ENCODE measurements at regions not wholly inside any gene's neighbourhood (a gene's known extent, or its start where the extent isn't known, plus 50 kb on each side); places are given as distances from the start of the nearest gene placed in this dataset.
"Not testable (repeated sequence)": the region's sequence is repeated elsewhere in the genome, so short reads cannot be mapped to it uniquely, and the experiment has no call there.

DNA sequence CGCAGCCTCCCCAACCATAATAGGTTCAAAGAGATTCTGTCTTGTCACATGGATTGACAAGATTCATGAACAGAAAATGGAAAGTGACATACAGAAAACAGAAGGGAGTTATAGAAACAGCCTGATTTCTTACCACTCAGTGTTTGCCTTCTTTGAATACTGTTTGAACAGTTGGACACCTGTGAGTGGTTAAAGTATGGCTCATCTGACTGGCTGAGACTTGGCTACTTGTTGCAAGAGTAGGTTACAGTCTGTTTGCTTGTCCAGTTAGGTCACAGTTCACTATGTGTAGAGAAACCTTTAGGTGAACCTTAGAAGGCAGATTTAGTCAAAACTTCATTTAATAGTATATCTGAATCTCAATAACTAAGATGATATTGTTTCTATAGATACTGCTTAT is 1003.9 kb upstream of the EPHA6 start:
- Histone ChIP-seq H3K27me3 (replicated peaks; ENCODE audit: control insufficient read depth, insufficient read depth, low read length) (no peaks in the 10 kb centered on the region), H3K36me3 (ENCODE audit: control insufficient read depth, insufficient read depth, low read length) (no peaks in the 10 kb centered on the region), H3K4me3 (replicated peaks; ENCODE audit: low read depth, low read length) (no peak overlapping the region)
- TF ChIP-seq, protein P1, sequence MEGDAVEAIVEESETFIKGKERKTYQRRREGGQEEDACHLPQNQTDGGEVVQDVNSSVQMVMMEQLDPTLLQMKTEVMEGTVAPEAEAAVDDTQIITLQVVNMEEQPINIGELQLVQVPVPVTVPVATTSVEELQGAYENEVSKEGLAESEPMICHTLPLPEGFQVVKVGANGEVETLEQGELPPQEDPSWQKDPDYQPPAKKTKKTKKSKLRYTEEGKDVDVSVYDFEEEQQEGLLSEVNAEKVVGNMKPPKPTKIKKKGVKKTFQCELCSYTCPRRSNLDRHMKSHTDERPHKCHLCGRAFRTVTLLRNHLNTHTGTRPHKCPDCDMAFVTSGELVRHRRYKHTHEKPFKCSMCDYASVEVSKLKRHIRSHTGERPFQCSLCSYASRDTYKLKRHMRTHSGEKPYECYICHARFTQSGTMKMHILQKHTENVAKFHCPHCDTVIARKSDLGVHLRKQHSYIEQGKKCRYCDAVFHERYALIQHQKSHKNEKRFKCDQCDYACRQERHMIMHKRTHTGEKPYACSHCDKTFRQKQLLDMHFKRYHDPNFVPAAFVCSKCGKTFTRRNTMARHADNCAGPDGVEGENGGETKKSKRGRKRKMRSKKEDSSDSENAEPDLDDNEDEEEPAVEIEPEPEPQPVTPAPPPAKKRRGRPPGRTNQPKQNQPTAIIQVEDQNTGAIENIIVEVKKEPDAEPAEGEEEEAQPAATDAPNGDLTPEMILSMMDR (IDR thresholded peaks at IDR 0.05; ENCODE audit: insufficient read depth, low read length, poor library complexity, severe bottlenecking), result no peak
- DNase-seq (ENCODE audit: extremely low read depth, insufficient read length), result no peak

DNA sequence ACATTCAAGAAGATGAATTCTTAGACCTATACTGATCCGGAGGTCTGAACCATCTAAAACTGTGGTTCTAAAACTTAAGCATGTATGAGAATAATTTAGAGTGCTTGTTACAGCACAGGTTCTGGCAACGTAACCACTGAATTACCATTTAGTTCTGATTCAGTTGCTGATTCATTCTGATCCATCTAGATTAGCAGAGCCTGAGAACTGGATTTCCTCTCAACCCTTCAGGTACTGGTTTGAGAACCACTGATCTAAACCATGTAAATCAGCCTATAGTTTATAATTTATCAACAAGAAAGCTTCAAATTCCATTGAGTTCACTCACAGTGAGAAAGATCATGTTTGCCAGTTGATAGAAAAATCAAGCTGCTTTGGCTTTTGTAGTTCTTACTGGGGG is 1001.1 kb upstream of the EPHA6 start:
- Histone ChIP-seq H3K4me3 (replicated peaks; ENCODE audit: low read depth, low read length) (no peak overlapping the region), H3K36me3 (ENCODE audit: control insufficient read depth, insufficient read depth, low read length) (no peaks in the 10 kb centered on the region), H3K27me3 (replicated peaks; ENCODE audit: control insufficient read depth, insufficient read depth, low read length) (no peaks in the 10 kb centered on the region)
- TF ChIP-seq, protein P1 (IDR thresholded peaks at IDR 0.05; ENCODE audit: insufficient read depth, low read length, poor library complexity, severe bottlenecking), result no peak
- no peak for DNase-seq (ENCODE audit: extremely low read depth, insufficient read length)

DNA sequence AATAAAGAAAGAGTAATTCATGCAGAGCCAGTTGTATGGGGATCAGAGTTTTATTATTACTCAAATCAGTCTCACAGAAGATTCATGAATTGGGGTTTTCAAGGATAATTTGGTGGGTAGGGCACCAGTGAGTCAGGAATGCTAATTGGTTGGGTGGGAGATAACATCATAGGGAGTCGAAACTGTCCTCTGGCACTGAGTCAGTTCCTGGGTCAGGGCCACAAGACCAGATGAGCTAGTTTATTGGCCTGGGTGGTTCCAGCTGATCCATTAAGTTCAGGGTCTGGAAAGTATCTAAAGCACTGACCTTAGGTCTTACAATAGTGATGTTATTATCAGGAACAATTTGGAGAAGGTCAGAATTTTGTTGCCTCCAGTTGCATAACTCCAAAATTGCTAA is 998.6 kb upstream of the EPHA6 start:
- no peaks in the 10 kb centered on the region for H3K27me3 ChIP-seq (replicated peaks; ENCODE audit: control insufficient read depth, insufficient read depth, low read length)
- no peak overlapping the region for H3K4me3 ChIP-seq (replicated peaks; ENCODE audit: low read depth, low read length)
- TF ChIP-seq, protein P1 (IDR thresholded peaks at IDR 0.05; ENCODE audit: insufficient read depth, low read length, poor library complexity, severe bottlenecking), result no peak
- H3K36me3 ChIP-seq (ENCODE audit: control insufficient read depth, insufficient read depth, low read length), result no peaks in the 10 kb centered on the region
- no peak for DNase-seq (ENCODE audit: extremely low read depth, insufficient read length)

DNA sequence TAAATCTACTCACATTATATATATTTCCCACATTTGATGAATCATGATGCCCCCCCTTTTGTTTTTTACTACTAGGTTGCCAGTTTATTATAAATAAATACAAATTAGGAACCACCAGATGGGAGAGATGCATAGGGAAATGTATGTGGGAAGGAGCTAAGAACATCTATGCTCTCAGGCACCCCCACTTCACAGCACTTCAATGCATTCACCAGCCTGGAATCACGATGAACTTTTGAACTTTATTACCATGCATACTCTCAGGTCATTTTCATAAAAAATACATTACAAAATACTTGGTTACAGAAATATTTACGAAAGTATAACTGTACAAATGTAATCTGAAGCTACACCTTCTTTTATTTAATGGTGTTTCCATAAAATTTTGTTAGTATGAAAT is 988.0 kb upstream of the EPHA6 start:
- Histone ChIP-seq H3K36me3 (ENCODE audit: control insufficient read depth, insufficient read depth, low read length) (no peaks in the 10 kb centered on the region), H3K4me3 (replicated peaks; ENCODE audit: low read depth, low read length) (no peak overlapping the region), H3K27me3 (replicated peaks; ENCODE audit: control insufficient read depth, insufficient read depth, low read length) (no peaks in the 10 kb centered on the region)
- TF ChIP-seq, protein P1 (IDR thresholded peaks at IDR 0.05; ENCODE audit: insufficient read depth, low read length, poor library complexity, severe bottlenecking), result no peak
- DNase-seq (ENCODE audit: extremely low read depth, insufficient read length), result no peak

DNA sequence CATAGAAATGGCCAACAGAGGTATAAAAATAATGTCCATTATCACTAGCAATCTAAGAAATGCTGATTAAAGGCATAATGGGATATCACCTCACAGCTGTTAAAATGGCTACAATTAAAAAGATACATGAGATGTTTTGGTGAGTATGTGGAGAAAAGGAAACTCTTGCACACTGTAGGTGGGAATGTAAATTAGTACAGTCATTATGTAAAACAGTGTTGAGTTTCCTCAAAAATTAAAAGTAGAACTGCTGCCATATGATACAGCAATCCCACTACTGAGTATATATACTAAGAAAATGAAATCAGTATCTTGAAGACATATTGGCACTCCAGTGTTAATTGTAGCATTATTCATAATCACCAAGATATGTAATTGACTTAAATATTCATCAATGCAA is 982.2 kb upstream of the EPHA6 start:
- DNase-seq (ENCODE audit: extremely low read depth, insufficient read length), result no peak
- Histone ChIP-seq H3K27me3 (replicated peaks; ENCODE audit: control insufficient read depth, insufficient read depth, low read length) (no peaks in the 10 kb centered on the region), H3K4me3 (replicated peaks; ENCODE audit: low read depth, low read length) (no peak overlapping the region), H3K36me3 (ENCODE audit: control insufficient read depth, insufficient read depth, low read length) (no peaks in the 10 kb centered on the region)
- TF ChIP-seq, protein P1 (IDR thresholded peaks at IDR 0.05; ENCODE audit: insufficient read depth, low read length, poor library complexity, severe bottlenecking), result no peak

DNA sequence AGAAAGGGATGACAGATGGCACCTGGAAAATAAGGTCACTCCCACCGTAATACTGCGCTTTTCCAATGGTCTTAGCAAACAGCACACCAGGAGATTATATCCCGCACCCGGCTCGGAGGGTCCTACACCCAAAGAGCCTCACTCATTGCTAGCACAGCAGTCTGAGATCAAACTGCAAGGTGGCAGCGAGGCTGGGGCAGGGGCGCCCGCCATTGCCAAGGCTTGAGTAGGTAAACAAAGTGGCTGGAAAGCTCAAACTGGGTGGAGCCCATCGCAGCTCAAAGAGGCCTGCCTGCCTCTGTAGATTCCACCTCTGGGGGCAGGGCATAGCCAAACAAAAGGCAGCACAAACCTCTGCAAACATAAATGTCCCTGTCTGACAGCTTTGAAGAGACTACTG is 953.8 kb upstream of the EPHA6 start:
- not testable (repeated sequence) for H3K4me3 ChIP-seq (replicated peaks; ENCODE audit: low read depth, low read length); DNase-seq (ENCODE audit: extremely low read depth, insufficient read length); H3K36me3 ChIP-seq (ENCODE audit: control insufficient read depth, insufficient read depth, low read length); H3K27me3 ChIP-seq (replicated peaks; ENCODE audit: control insufficient read depth, insufficient read depth, low read length)
